ENCODE measurements at regions not wholly inside any gene's neighbourhood (a gene's known extent, or its start where the extent isn't known, plus 50 kb on each side); places are given as distances from the start of the nearest gene placed in this dataset.

DNA sequence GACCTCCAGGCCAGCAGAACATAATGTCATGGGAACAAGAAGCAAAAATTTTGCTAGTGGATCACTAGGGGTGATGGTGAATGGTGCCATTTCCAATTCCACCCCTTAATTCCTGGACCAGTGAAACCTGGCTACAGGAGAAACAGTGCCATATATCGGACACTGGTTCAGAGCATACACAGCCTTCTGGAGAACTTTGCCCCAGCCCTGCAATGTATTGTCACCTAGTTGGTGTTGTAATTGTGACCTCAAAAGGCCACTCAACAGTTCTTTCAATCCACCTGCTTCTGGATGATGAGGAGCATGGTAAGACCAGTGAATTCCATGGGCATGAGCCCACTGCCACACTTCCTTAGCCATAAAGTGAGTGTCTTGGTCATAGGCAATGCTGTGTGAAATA, 59.8 kb upstream of the AASS start:
- TF ChIP-seq, protein P1, sequence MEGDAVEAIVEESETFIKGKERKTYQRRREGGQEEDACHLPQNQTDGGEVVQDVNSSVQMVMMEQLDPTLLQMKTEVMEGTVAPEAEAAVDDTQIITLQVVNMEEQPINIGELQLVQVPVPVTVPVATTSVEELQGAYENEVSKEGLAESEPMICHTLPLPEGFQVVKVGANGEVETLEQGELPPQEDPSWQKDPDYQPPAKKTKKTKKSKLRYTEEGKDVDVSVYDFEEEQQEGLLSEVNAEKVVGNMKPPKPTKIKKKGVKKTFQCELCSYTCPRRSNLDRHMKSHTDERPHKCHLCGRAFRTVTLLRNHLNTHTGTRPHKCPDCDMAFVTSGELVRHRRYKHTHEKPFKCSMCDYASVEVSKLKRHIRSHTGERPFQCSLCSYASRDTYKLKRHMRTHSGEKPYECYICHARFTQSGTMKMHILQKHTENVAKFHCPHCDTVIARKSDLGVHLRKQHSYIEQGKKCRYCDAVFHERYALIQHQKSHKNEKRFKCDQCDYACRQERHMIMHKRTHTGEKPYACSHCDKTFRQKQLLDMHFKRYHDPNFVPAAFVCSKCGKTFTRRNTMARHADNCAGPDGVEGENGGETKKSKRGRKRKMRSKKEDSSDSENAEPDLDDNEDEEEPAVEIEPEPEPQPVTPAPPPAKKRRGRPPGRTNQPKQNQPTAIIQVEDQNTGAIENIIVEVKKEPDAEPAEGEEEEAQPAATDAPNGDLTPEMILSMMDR (IDR thresholded peaks at IDR 0.05) = no peak
- TF ChIP-seq EZH2 (IDR thresholded peaks at IDR 0.05; ENCODE audit: borderline replicate concordance, insufficient read depth, low read depth, low read length, poor library complexity, severe bottlenecking) = no peak
